CD4-positive, alpha-beta T cell treated with Interleukin-10 for 1 hour (primary cell): ENCODE measurements at regions not wholly inside any gene's neighbourhood (a gene's known extent, or its start where the extent isn't known, plus 50 kb on each side); places are given as distances from the start of the nearest gene placed in this dataset.
"Not testable (repeated sequence)": the region's sequence is repeated elsewhere in the genome, so short reads cannot be mapped to it uniquely, and the experiment has no call there.

ENCODE experiments used
- DNase-seq: peaks from one replicate; pipeline ENCODE4 v3.0.0-alpha.2; 2020

- not testable (repeated sequence) for DNase-seq
Measured at GRCh38 chr3:197618408-197618807, 62.6 kb upstream of the BDH1 start.

- no peak for DNase-seq
Measured at GRCh38 chr3:197615430-197615829, 59.7 kb upstream of the BDH1 start.

GRCh38 chr3:197614134-197614533, 58.4 kb upstream of the BDH1 start:
- not testable (repeated sequence) for DNase-seq

GRCh38 chr3:197613199-197613598, 57.4 kb upstream of the BDH1 start:
- DNase-seq: peak; percentile 64

GRCh38 chr3:197611255-197611654, 55.5 kb upstream of the BDH1 start:
- no peak for DNase-seq

GRCh38 chr3:197606468-197606867, 50.7 kb upstream of the BDH1 start:
- DNase-seq: no peak
